ENCODE measurements at regions not wholly inside any gene's neighbourhood (a gene's known extent, or its start where the extent isn't known, plus 50 kb on each side); places are given as distances from the start of the nearest gene placed in this dataset.

DNA sequence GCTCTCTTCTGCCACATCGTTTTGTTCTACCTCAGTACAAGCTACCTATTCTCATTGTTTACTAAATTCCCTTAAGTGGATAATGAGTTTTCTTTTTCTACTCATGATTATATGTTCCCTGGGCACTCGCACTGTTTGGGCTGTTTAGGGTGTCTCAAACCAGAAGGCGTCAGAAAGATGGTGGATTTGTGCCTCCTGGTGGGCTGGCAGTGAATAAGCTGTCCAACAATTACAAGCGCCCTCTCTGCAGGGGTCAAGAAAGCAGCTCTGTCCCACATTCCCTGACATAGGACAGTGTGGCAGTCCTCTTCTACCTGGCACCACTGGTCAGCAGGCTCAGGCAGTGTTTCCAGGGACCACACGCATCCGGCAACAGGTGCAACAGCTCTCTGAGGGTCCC is 173.4 kb upstream of the PPP2R3A start:
- H3K27me3 Mint-ChIP-seq (ENCODE audit: low read depth) = no peaks in the 10 kb centered on the region
- no peak for ATAC-seq (replicated peaks in 1 of 2)
- H3K4me1 Mint-ChIP-seq (ENCODE audit: low read depth) = no peaks in the 10 kb centered on the region
- H3K36me3 Mint-ChIP-seq (ENCODE audit: insufficient read depth in 2 of 2) = no peaks in the 10 kb centered on the region
- no peak for DNase-seq
- no peak overlapping the region for H3K27ac Mint-ChIP-seq
- H3K4me3 Mint-ChIP-seq = no peak overlapping the region
- peaks cover 1 to 2% of the 10 kb centered on the region in 2 donors for H3K9me3 Mint-ChIP-seq

GRCh38 chr3:135792858-135793475 is 172.6 kb upstream of the PPP2R3A start:
- ATAC-seq (replicated peaks in 1 of 2) = no peak
- Mint-ChIP-seq H3K4me3 (no peak overlapping the region), H3K27me3 (ENCODE audit: low read depth) (no peaks in the 10 kb centered on the region), H3K9me3 (peaks cover 1 to 2% of the 10 kb centered on the region in 2 donors), H3K36me3 (ENCODE audit: insufficient read depth in 2 of 2) (no peaks in the 10 kb centered on the region), H3K27ac (no peak overlapping the region), H3K4me1 (ENCODE audit: low read depth) (no peaks in the 10 kb centered on the region)
- no peak for DNase-seq

GRCh38 chr3:135800071-135800549 is 165.4 kb upstream of the PPP2R3A start:
- no peak overlapping the region for H3K27ac Mint-ChIP-seq
- H3K36me3 Mint-ChIP-seq (ENCODE audit: insufficient read depth in 2 of 2) = no peaks in the 10 kb centered on the region
- no peaks in the 10 kb centered on the region for H3K4me1 Mint-ChIP-seq (ENCODE audit: low read depth)
- no peak for DNase-seq
- no peak for ATAC-seq (replicated peaks in 1 of 2)
- H3K27me3 Mint-ChIP-seq (ENCODE audit: low read depth) = no peaks in the 10 kb centered on the region
- H3K4me3 Mint-ChIP-seq = no peak overlapping the region
- H3K9me3 Mint-ChIP-seq = peaks cover 1 to 4% of the 10 kb centered on the region in 2 donors

DNA sequence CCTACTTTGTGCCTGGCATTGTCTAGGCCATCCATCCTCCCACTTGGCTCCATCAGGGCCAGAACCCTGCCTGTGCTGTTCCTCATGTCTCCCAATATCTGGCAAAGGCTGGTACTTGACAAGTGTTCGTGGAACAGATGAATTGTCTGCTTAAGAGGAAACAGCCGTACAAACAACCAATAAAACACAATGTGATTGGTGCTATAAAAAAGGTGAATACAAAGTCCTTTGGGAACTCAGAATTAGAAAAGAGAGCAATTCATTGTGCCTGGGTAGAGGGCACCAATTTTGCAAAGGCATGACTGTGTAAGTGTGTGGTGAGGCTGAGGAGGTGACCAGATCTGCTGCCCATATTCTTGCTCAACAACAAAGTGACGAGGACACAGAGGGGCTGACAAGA is 164.5 kb upstream of the PPP2R3A start:
- Mint-ChIP-seq H3K9me3 (peaks cover 1 to 4% of the 10 kb centered on the region in 2 donors), H3K4me1 (ENCODE audit: low read depth) (no peaks in the 10 kb centered on the region), H3K27me3 (ENCODE audit: low read depth) (no peaks in the 10 kb centered on the region), H3K27ac (no peak overlapping the region), H3K36me3 (ENCODE audit: insufficient read depth in 2 of 2) (no peaks in the 10 kb centered on the region), H3K4me3 (no peak overlapping the region)
- DNase-seq = no peak
- ATAC-seq (replicated peaks in 1 of 2) = no peak

- Mint-ChIP-seq H3K27me3 (ENCODE audit: low read depth) (no peaks in the 10 kb centered on the region), H3K9me3 (peaks cover 1 to 3% of the 10 kb centered on the region in 2 donors), H3K36me3 (ENCODE audit: insufficient read depth in 2 of 2) (no peaks in the 10 kb centered on the region), H3K27ac (no peak overlapping the region), H3K4me3 (no peak overlapping the region), H3K4me1 (ENCODE audit: low read depth) (no peaks in the 10 kb centered on the region)
- ATAC-seq (replicated peaks in 1 of 2) (no peak), DNase-seq (no peak)
Observed at GRCh38 chr3:135802171-135802570, 163.4 kb upstream of the PPP2R3A start.

GRCh38 chr3:135803028-135803692 is 162.4 kb upstream of the PPP2R3A start:
- no peak for ATAC-seq (replicated peaks in 1 of 2)
- Mint-ChIP-seq H3K27ac (no peak overlapping the region), H3K36me3 (ENCODE audit: insufficient read depth in 2 of 2) (no peaks in the 10 kb centered on the region), H3K4me1 (ENCODE audit: low read depth) (no peaks in the 10 kb centered on the region), H3K27me3 (ENCODE audit: low read depth) (no peaks in the 10 kb centered on the region), H3K4me3 (no peak overlapping the region), H3K9me3 (peaks cover 1 to 3% of the 10 kb centered on the region in 2 donors)
- DNase-seq = no peak

GRCh38 chr3:135805752-135806151 is 159.8 kb upstream of the PPP2R3A start:
- DNase-seq = no peak
- Mint-ChIP-seq H3K27me3 (ENCODE audit: low read depth) (no peaks in the 10 kb centered on the region), H3K27ac (no peak overlapping the region), H3K4me1 (ENCODE audit: low read depth) (no peaks in the 10 kb centered on the region), H3K4me3 (no peak overlapping the region), H3K36me3 (ENCODE audit: insufficient read depth in 2 of 2) (no peaks in the 10 kb centered on the region), H3K9me3 (peaks cover 0 to 1% of the 10 kb centered on the region in 2 donors)
- no peak for ATAC-seq (replicated peaks in 1 of 2)

GRCh38 chr3:135806317-135806716 is 159.2 kb upstream of the PPP2R3A start:
- Mint-ChIP-seq H3K9me3 (peaks cover 1 to 2% of the 10 kb centered on the region in 2 donors), H3K36me3 (ENCODE audit: insufficient read depth in 2 of 2) (no peaks in the 10 kb centered on the region), H3K27me3 (ENCODE audit: low read depth) (no peaks in the 10 kb centered on the region), H3K27ac (no peak overlapping the region), H3K4me3 (no peak overlapping the region), H3K4me1 (ENCODE audit: low read depth) (no peaks in the 10 kb centered on the region)
- ATAC-seq (replicated peaks in 1 of 2) (no peak), DNase-seq (no peak)

- DNase-seq (no peak), ATAC-seq (replicated peaks in 1 of 2) (no peak)
- H3K4me3 Mint-ChIP-seq = no peak overlapping the region
- H3K4me1 Mint-ChIP-seq (ENCODE audit: low read depth) = no peaks in the 10 kb centered on the region
- no peaks in the 10 kb centered on the region for H3K27me3 Mint-ChIP-seq (ENCODE audit: low read depth)
- H3K27ac Mint-ChIP-seq = no peak overlapping the region
- no peaks in the 10 kb centered on the region for H3K36me3 Mint-ChIP-seq (ENCODE audit: insufficient read depth in 2 of 2)
- peaks cover 1 to 3% of the 10 kb centered on the region in 2 donors for H3K9me3 Mint-ChIP-seq
Observed at GRCh38 chr3:135807879-135808278, 157.6 kb upstream of the PPP2R3A start.

DNA sequence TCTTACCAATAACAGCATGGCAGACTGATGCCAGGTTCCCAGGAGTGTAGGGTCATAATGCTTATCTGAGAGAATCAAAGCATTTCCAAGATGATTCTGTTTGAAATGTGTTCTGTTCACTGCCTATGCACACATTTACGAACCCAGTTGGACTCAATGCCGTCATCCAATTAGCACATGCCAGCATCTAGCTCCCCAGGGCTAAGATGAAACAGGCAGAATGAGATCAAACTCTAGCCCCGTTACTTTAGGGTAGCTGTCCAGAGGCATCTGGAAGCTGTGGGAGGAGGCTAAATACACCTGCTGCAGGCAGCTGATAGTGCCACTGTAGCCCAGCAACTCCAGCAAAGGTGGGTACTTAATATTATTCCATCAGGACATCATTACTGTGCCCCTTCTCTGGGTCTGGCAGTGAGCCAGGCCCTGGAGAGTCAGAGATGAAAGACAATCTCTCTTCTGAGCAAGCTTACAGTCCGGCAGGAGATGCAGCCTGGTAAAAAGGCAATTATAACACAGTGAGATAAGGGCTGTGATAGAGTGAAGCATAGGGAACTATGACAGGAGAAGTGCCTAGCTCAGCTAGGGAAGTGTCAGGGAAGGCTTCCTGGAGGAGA is 156.4 kb upstream of the PPP2R3A start:
- H3K27me3 Mint-ChIP-seq (ENCODE audit: low read depth) = no peaks in the 10 kb centered on the region

DNA sequence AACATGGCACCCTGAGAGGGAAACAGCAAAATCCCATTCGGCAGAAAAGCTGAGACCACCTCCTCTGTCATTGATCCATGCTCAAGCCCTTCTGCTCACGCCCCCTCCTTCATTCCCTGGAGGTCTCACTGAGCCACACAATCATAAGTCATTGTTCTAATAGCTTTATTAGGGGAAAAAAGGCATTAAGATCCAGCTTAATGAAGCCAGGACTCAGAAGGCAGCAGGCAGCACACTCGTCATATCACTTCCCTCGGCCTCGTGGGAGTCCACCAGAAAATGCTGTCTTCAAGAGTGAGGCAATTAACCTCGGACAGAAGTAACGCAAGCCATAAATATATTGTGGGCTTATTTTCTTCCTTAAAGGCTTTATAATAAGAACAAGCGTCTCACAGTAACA is 153.9 kb upstream of the PPP2R3A start:
- ATAC-seq (replicated peaks in 1 of 2) (no peak), DNase-seq (no peak)
- no peaks in the 10 kb centered on the region for H3K27me3 Mint-ChIP-seq (ENCODE audit: low read depth)
- no peak overlapping the region for H3K4me3 Mint-ChIP-seq
- peaks cover 0 to 3% of the 10 kb centered on the region in 2 donors for H3K9me3 Mint-ChIP-seq
- H3K27ac Mint-ChIP-seq = no peak overlapping the region
- no peaks in the 10 kb centered on the region for H3K4me1 Mint-ChIP-seq (ENCODE audit: low read depth)
- H3K36me3 Mint-ChIP-seq (ENCODE audit: insufficient read depth in 2 of 2) = peaks cover 0 to 1% of the 10 kb centered on the region in 2 donors

More for the DNA sequence above, 156.4 kb upstream of the PPP2R3A start:
- DNase-seq (no peak), ATAC-seq (replicated peaks in 1 of 2) (no peak)
- H3K27ac Mint-ChIP-seq = no peak overlapping the region
- H3K4me1 Mint-ChIP-seq (ENCODE audit: low read depth) = no peaks in the 10 kb centered on the region
- H3K9me3 Mint-ChIP-seq = peaks cover 0 to 3% of the 10 kb centered on the region in 2 donors
- H3K36me3 Mint-ChIP-seq (ENCODE audit: insufficient read depth in 2 of 2) = no peaks in the 10 kb centered on the region
- H3K4me3 Mint-ChIP-seq = no peak overlapping the region

- Mint-ChIP-seq H3K27ac (no peak overlapping the region), H3K4me3 (no peak overlapping the region), H3K4me1 (ENCODE audit: low read depth) (no peaks in the 10 kb centered on the region), H3K27me3 (ENCODE audit: low read depth) (no peaks in the 10 kb centered on the region), H3K36me3 (ENCODE audit: insufficient read depth in 2 of 2) (peaks cover 0 to 1% of the 10 kb centered on the region in 2 donors), H3K9me3 (peaks cover 0 to 3% of the 10 kb centered on the region in 2 donors)
- DNase-seq (no peak), ATAC-seq (replicated peaks in 1 of 2) (no peak)
Observed at GRCh38 chr3:135812057-135812456, 153.5 kb upstream of the PPP2R3A start.

- no peaks in the 10 kb centered on the region for H3K4me1 Mint-ChIP-seq (ENCODE audit: low read depth)
- H3K36me3 Mint-ChIP-seq (ENCODE audit: insufficient read depth in 2 of 2) = no peaks in the 10 kb centered on the region
- ATAC-seq (replicated peaks in 1 of 2) = no peak
- no peak overlapping the region for H3K4me3 Mint-ChIP-seq
- H3K27ac Mint-ChIP-seq = no peak overlapping the region
- H3K27me3 Mint-ChIP-seq (ENCODE audit: low read depth) = peaks cover 4% of the 10 kb centered on the region
- no peaks in the 10 kb centered on the region for H3K9me3 Mint-ChIP-seq
- DNase-seq = no peak
Observed at GRCh38 chr3:135834465-135834864, 131.1 kb upstream of the PPP2R3A start.

Data from activated T-cell treated with anti-CD3 and anti-CD28 coated beads, Interleukin-2, amount 50 U/mL, for 72 hours (primary cell).